ENCODE measurements at regions not wholly inside any gene's neighbourhood (a gene's known extent, or its start where the extent isn't known, plus 50 kb on each side); places are given as distances from the start of the nearest gene placed in this dataset.

DNA sequence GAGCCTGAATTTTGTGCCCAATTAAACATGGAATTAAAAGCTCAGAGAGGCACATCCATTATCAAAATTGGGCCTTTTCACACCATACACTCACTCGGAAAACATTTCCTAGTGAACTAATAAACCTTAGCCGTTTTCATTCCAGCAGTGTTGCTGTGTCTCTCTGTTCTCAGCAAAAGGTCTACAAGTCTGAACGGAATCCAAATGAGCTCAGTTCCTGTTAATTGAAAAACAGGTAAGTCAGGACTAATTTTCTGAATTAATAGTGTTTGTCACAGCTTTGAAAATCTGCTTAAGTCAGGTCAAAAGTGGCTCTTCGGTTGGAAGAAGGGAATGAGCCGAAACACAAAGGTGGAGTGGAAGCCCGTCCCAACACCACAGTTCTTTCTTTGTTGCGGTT is 163.3 kb upstream of the RALGAPA2 start:
- no peak for DNase-seq

DNA sequence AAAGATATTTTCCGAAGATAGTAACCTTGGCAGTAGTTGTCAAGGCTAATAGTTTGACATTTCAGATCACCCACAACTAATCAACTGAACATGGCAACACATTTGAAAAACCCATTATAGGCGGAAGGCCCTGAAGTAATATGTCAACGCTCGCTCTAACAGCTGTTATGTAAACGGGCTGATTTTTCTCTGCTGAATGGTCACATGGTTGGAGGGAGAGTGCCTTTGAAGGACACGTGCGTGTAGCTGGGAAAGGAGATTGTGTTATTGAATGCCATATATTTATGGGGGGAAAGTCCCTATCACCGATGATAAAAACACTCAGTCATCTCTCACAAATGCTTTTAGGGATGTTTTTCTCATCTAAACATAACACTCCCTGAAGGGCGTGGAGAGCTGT is 160.0 kb upstream of the RALGAPA2 start:
- DNase-seq, result no peak

DNA sequence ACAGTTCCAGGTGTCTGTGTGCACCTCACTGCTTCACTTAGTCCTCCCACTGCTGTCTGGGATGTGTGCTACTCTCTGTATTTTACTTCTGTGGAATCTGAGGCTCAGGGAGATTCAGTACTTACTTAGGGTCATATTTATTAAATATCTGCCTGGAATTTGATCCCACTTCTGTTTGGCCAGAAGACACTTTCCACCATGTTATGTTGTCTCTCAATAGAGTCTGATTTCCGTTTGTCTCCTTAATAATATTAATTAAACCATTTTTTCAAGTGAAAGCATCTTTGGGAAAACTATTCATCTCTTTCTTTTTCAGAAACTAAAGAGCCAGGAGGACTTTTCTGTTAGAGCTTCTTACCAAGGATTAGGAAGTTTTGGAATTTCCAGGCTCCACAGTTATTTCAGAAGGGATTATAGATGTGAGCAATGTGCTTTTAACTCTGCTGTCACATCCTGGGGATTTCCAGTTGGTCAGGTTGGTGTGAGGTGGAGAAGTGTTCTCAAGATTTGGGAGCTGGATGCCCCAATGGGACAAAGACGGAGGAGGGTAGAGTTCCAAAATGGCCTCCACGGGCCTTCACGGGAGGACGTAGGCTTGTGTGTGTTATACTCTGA is 156.8 kb upstream of the RALGAPA2 start:
- no peak for DNase-seq

DNA sequence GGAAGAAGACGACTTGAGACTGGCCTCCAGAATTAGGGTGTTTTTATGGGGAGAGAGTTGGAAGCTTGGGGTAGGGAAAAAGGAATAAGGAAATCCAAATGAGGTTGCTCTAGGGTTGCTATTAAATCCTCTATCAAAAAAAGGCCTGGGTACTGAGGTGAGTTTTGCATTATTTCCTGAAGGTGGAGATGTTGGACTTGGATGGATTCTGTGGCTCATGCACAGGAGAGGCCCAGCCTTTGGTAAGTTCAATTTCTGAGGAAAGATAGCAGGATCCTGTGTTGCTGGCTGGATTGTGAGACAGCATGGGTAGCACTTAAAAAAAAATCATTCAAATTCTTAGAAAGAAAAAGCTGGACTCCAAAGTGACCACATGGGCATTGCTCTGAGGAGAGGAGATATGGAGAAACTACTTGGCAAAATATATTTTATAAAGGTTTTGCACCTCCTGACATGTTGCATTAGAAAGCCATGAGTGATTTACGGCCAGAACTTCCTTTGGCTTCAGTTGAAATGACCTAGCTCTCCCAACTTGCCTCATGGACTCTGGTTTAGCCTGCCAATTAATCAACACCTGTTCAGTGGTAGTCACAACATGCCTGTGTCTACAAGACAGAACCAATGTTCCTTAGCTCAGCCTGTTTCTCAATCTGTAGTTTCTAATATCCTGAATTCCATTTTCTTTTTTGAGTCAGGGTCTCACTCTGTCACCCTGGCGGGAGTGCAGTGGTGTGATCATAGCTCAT is 152.1 kb upstream of the RALGAPA2 start:
- DNase-seq, result no peak

DNA sequence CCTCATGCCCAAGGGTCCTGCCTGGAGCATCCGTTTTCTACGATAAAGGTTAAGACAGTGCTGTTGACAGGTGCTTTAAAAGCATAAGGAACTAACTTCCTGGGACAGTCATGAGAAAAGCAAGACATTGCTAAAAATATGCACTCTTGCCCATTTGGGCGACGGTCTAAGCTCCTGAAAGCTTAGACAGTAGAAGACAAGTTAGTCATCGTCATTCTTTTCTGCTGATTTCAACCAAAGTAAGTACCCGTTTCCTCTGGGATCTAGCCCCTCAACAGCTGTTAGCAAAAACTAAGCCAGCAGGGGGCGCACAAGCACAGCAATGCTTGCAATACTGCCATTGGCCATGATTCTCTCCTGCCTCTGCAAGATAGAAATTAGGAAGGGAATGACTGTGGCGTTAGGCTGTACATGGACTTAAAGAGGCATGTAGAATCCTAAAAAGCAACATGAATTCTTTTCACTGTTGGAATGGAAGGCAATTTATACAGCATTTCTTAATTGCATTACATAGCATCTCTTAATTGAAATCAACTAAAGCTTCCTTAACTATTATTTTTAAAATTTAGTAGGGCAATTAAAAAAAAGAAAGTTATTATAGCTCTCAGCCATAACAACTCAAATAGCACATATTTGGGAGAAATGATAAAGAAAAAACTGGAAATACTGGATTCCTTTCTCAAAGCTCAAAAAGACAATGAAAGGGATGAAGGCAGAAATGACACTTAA is 147.8 kb upstream of the RALGAPA2 start:
- DNase-seq, result peak; percentile 89

DNA sequence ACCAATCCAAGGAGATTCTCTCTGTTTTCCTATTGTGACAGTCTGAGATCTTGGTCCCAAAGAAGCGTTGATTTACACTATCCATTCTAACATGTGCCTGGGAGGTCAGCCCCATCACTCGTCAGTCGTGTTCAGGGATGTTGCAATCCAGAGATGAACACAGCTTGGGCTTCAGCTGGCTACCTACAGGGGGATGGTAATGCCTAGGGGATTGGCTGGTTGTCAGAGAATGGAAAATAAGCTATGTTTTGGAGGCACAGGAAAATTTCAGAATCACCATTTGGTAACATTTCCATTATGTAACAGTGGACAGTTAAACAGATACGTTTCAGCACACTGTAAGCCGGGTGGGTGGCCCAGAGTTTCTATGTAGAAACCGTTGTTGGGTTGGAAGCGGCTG is 147.1 kb upstream of the RALGAPA2 start:
- DNase-seq, result no peak

DNA sequence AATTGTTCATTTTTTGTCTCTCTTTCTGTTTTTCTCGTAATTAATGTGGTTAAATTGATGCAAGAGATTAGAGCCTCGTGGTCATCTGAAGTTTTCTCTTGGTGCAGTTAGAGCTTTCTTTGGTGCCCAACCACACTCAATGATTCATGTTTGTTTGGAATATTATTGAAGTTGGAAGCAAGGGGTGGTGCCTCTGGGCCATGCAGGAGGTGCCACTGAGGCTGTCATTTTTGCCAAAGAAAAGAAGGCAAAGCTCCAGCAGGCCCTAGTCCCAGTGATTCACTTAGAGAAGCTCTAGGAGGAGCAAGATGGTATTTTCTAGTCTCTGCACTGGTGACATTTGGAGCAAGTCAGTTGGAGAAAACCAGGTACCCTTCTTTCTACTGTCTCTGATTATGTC is 144.5 kb upstream of the RALGAPA2 start:
- no peak for DNase-seq

DNA sequence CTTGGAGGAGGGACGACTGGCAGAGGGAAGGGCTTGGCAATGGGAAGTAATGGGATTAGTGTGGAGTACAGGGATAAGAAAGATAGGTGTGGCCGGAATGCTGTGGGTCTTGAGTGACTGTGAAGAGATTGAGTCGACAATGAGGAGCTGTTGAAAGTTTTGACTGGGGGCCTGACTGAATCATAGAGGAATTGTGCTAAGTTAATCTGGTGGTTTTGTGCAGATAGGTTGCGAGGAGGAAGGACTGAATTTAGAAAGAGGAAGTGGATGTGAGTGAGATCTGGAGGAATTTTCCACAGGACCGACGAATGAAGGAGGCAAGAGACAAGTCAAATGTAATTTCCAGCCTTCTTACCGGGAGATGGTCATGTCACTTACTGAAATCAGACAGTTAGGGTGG is 143.9 kb upstream of the RALGAPA2 start:
- peak; percentile 25 for DNase-seq

DNA sequence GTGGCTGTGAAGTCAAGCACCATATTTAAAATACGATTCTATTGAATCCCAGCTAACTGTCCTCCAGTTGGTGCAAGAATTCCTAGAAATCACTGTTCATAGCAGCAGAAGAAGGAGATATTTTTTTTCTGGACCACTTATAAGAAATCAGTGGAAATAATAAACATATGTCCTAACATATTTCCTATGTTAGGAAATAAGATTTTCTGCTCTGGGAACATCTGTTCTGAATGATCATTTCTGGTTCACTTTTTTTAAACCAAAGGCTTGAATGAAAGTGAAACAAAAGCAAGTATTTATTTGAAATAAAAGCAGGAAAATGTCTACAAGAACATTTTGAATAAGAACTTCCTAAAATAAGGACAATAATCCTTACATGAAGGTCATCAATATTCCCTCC is 138.9 kb upstream of the RALGAPA2 start:
- no peak for DNase-seq

DNA sequence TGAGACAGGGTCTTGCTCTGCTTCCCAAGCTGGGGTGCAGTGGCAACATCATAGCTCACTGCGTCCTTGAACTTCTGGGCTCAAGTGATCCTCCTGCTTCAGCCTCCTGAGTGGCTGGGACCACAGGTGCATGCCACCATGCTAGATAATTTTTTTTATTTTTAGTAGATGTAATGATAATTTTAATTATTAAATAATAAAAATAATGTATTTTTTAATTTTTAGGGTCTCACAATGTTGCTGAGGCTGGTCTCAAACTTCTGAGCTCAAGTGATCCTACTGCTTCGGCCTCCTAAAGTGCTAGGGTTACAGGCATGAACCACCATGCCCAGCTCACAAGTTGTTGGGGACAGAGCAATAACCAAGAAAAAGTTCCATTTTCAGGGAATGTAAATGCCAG is 138.0 kb upstream of the RALGAPA2 start:
- DNase-seq, result no peak

DNA sequence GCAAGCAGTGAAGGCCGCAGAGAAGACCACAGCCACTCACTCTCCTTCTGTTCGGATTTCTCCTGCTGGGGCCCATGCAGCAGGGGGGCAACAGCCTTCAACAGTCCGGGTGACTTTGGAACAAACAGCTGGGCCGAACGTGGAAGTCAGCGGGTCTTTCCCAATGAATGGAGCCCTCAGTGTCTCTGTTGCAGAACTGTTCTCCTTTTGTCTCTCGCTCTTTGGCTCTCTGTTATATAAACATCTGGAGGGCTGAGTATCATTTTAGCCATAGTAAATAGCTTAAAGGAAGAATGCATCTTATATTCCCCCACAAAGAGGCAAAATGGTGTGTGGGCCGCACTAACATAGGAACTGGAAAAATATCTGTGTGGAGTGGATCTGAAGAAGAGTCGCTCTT is 136.7 kb upstream of the RALGAPA2 start:
- no peak for DNase-seq

DNA sequence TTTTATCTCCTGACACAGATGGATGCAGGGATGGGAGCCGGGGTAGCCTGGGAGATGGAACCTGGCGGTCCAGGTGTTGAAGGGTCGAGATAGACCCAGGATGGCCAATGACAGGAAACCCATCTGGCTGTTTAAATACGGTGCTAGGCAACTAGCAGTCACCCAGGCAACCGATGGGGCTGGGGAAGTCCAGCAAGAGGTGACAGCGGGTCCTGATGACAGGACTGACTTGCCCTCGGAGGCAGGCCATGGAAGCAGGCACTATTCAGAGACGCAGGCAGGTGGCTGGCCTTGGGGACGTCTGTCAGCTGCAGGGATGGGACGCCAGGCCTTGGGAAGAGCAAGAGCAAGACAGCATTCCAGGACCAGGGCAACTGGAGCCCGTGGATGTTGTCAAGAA is 135.4 kb upstream of the RALGAPA2 start:
- DNase-seq, result no peak

DNA sequence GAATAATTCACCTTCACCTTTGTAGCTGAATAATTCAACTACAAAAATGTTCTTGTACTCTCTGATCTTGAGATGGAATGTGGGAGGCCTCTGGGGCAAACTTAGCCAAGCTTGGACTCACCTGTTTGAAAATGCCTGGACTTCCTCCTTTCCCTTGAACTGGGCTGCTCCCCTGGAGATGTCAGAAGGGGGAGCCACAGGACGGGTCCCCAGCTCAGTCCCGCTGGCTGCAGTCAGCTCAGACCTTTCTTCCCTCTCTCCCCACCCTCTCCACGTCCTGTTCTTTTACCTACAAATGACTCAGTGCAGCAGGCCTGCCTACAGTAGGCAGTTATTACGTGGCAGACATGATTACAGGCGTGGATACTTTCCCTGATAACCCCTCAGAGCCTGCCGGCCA is 131.5 kb upstream of the RALGAPA2 start:
- no peak for DNase-seq

DNA sequence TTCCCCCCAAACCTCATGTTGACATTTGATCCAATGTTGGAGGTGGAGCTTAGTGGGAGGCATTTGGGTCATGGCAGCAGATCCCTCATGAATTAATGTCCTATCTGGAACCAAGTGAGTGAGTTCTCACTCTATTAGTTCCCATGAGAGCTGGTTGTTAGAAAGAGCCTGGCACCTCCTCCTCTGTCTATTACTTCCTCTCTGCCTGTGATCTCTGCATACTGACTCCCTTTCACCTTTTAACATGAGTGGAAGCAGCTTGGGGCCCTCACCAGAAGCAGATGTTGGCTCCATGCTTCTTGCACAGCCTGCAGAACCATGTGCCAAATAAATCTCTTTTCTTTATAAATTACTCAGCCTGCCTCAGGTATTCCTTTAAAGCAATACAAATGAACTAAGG is 127.3 kb upstream of the RALGAPA2 start:
- DNase-seq, result no peak

DNA sequence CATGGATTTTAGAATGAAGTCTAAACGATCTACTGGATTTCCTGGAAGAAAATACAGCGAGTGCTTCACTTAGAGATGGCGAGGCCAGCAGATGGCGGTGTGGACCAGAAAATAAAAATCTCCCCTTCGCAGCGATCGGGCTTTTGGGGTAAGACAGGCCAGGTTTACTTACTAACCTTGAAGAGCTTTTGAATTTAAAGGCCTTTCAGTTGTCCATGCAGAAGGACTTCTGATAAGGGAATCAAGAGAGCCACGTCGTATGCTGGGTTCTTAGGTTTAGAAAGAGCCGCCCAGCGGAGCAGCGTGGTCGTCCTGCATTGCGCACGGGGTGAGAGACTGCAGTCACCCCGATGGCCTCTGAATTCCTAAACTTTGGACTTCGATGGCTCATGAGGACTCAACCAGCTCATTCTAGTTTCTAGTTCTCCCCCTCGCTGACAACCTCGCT is 125.2 kb upstream of the RALGAPA2 start:
- DNase-seq, result peak; percentile 39

DNA sequence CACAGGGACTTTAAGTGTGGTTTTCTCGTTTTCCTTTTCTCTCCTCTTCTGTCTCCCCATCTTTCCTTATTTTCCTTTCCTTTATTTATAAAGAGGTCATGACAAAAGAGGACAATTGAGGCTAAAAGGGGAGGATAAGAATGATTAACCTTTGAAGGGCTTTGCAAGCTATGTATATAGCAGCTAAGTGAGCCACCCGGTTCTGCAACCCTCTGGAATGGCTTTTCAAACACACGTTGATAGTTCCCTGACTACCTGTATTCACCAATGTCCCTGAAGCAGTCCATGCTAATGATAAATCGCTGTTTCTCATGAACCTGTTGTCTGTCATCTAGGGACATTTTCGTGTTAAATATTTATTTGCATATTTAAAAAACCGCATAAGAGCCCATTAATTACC is 124.4 kb upstream of the RALGAPA2 start:
- DNase-seq, result no peak

DNA sequence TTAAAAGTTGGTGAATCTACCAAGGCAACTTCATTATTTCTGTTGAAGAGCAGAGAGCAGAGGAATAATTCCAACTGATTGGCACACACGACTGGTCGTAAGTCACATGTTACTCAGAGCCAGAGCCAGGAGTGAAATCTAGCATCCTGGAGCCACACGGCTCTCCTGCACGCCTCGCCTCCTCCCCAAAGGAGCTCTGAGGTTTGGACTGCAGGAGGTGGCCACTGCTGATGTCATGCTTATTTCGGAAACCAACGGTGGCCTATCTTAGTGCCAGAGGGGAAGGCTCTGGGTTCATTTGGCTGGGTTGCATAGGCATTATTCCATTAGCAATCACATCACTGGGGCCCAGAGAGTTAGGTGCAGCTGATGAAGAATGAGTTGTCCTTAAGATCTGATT is 123.5 kb upstream of the RALGAPA2 start:
- DNase-seq, result no peak

DNA sequence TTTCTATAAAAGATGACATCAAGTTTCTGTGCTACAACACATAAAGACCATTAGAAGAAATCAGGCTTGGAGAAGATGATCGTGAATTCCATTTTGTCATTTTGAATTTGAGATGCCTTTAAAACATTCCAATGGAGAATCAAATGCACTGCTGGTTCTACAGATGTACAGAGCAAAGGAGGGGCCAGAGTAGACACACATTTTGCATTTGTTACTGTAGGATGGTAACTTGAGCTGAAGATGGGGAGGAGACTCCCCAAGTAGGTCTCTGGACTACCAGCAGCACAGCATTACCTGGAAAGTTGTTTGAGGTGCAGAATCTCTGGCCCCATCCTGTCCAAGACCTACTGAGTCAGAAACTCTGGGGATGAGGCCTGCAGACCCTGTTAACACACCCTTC is 121.6 kb upstream of the RALGAPA2 start:
- no peak for DNase-seq

DNA sequence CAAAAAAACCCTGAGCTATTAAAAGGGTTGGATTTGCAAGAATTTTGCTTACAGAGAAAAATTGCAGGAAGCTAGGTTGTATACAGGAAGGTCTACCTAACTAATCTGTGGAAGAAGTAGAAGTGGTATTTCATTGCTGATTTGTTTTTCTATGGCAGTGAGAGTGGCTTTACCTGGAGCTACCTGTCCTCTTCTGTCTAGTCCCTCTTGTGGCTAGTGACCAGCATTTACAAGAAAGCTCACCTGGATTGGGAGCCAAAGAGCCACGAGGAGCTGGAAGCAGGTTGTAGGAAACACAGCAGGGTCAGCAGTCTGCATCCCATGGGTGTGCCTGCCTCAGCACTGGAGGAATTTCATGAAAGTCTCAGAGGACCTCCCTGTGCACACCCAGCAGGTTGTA is 120.3 kb upstream of the RALGAPA2 start:
- DNase-seq, result no peak

DNA sequence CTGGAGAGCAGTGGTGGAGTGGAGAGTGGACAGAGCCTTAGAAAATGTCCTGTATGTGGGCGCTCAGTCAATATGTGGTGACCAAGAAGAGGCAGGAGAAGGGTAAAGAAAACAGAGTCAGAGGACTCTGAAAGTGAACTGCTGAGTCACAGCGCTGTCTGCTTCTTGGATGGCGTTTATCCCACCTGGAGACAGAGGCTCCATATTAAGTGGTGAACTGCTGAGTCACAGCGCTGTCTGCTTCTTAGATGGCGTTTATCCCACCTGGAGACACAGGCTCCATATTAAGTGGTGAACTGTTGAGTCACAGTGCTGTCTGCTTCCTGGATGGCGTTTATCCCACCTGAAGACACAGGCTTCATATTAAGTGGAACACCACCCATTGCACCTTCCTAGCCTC is 119.3 kb upstream of the RALGAPA2 start:
- no peak for DNase-seq

DNA sequence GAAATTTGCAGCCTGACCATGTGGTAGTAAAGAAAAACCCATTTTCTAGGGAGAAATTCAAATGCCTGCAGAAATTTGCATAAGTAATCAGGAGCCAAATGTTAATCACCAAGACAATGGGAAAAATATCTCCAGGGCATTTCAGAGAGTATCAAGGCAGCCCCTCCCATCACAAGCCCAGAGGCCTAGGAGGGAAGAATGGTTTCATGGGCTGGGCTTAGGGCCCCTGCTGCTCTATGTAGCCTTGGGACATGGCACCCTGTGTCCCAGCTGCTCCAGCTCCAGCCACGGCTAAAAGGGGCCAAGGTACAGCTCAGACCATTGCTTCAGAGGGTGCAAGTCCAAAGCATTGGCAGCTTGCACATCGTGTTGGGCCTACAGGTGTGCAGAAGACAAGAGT is 117.2 kb upstream of the RALGAPA2 start:
- DNase-seq, result no peak

DNA sequence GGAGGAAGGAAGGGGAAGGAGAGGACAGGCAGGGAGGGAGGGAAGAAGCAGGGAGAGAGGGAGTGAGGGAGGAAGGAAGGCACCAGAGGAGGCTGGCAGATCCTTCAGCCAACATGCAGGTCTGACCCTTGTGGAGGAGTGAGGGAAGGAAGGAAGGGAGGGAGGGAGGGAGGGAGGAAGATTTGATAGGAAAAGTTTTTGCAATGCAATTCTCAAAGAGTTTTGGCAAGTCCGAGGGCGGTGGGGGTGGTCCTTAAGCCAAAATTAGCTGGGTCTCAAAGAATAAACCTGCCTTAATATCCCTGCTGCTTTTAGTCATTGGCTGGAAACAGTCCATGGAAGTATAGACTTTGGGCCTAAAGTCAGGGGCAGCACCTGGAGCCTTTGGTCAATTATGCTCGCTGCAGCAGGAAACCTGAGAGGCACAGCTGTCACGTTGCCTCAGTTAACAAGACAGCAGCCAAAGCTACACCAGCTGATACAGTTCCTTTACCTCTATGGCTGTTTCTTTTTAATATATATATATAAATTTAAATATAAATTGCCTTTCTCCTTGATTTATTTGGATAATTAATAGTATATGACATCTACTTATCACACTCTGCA is 115.7 kb upstream of the RALGAPA2 start:
- no peak for DNase-seq

DNA sequence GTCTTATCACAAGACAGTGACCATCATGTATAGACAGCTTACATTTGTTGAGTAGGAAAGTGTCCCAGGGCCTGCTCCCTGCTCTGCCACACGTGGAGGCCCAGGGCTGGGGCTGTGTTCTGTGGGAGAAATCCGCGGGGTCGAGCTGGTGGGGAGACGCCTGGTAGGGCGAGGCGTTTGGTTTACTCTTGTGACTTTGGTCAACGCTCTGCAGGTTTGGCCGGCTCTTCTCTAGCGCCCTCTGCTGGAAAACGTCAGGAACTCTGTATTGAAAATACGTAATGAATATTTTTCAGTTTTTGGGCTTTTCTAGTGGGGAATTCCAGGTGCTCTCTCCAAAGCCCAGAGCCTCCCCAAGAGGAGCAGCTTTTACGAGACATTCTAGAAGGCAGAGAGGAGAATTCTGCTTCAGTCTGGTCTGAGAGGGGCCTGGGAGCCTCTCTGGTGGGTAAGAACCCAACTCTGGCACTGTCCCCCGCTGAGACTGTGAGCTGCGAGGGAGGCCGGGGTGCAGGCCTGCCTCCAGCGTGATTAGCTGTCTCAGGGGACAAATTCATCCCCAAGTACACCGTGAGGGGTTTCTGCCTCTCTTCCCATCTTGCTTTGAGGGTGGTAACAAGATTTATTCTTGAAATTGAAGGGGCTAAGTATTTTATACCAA is 112.6 kb upstream of the RALGAPA2 start:
- DNase-seq, result peak; percentile 62

All from inflammatory macrophage treated with lipopolysaccharide for 4 hours (primary cell).